ENCODE measurements at regions not wholly inside any gene's neighbourhood (a gene's known extent, or its start where the extent isn't known, plus 50 kb on each side); places are given as distances from the start of the nearest gene placed in this dataset.

GRCh38 chr10:91691981-91692380 lies 59.1 kb upstream of the PPP1R3C start:
- no peak for DNase-seq (ENCODE audit: low read depth in 3 of 3)

GRCh38 chr10:91690996-91691676 lies 58.3 kb upstream of the PPP1R3C start:
- no peak for DNase-seq (ENCODE audit: low read depth in 3 of 3)

GRCh38 chr10:91690412-91690811 lies 57.5 kb upstream of the PPP1R3C start:
- DNase-seq (ENCODE audit: low read depth in 3 of 3), result no peak

- DNase-seq (ENCODE audit: low read depth in 3 of 3), result no peak
Measured at GRCh38 chr10:91689731-91690168, 56.9 kb upstream of the PPP1R3C start.

- no peak for DNase-seq (ENCODE audit: low read depth in 3 of 3)
Measured at GRCh38 chr10:91684841-91685240, 52.0 kb upstream of the PPP1R3C start.

- no peak for DNase-seq (ENCODE audit: low read depth in 3 of 3)
Measured at GRCh38 chr10:91683975-91684374, 51.1 kb upstream of the PPP1R3C start.

GRCh38 chr10:91682912-91683311 lies 50.0 kb upstream of the PPP1R3C start:
- DNase-seq (ENCODE audit: low read depth in 3 of 3), result no peak
